Motor neuron (in vitro differentiated cells): ENCODE measurements at regions not wholly inside any gene's neighbourhood (a gene's known extent, or its start where the extent isn't known, plus 50 kb on each side); places are given as distances from the start of the nearest gene placed in this dataset.
"Not testable (repeated sequence)": the region's sequence is repeated elsewhere in the genome, so short reads cannot be mapped to it uniquely, and the experiment has no call there.

Experiments
- ATAC-seq, 8 experiments: fragments of 200-7000 bp; cut with Tn5 transposase; replicated peaks in 6 of 8; 2 replicates each; pipeline ENCODE4 v1.8.0; 2021; ENCODE audit warnings: mild to moderate bottlenecking in 8 of 8, moderate library complexity in 8 of 8
- H3K27ac ChIP-seq, 2 donors: fragments of 250-450 bp; sonication (Bioruptor Pico); 2 replicates each; pipeline ENCODE4 v1.9.0; 2021; ENCODE audit warnings: antibody characterized with exemption in 2 of 2, mild to moderate bottlenecking in 2 of 2, moderate library complexity in 1 of 2
- H3K4me1 ChIP-seq, 2 donors: fragments of 250-450 bp; sonication (Bioruptor Pico); replicated peaks in 1 of 2; 2 replicates each; pipeline ENCODE4 v1.6.1; 2021; ENCODE audit warnings: antibody characterized with exemption in 2 of 2, mild to moderate bottlenecking in 2 of 2, moderate library complexity in 1 of 2
- H3K4me3 ChIP-seq, 5 donors: fragments of 250-450 bp; sonication (Bioruptor Pico); 2 replicates each; pipeline ENCODE4 v1.9.0; 2021; ENCODE audit warnings: antibody characterized with exemption in 5 of 5, mild to moderate bottlenecking in 5 of 5, moderate library complexity in 4 of 5
- WGBS, 10 experiments: fragments of 450-650 bp; shearing (Covaris generic); methylation state at CpG; one replicate each; pipeline ENCODE4 v1.0.0; 2022; 5-methylcytosine and 5-hydroxymethylcytosine counted together
- in situ Hi-C, 9 experiments: fragments of 400-800 bp; cut with MboI; loops; one replicate each; pipeline ENCODE4 v1.15.0; 2021; ENCODE audit warnings: low sequenced_read_pairs in 9 of 9, low pct_unique_long_range_greater_than_20kb in 2 of 9; ENCODE audit not compliant: unreplicated experiment in 9 of 9

DNA sequence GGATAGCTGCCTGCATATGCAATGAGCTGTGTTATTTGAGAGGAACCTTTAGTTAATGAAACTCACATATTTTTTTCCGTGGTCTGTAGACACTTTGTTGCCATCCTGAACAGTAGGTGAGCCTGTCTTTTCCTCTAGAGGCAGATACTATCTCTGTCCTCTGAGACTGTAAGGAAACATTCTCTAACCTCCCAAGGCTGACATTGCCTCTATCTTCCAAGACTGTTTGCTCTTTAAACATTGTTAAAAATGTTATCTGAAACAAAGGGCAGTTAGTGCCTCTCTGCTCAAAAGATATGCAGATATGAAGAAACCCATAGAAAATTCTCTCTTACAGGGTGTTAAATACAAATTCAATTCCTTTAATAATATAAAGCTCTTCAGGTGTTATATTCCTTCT is 963.8 kb upstream of the CNTN5 start:
- in situ Hi-C loops: no loop called here
- H3K4me1 ChIP-seq: no peaks in the 10 kb centered on the region
- 0 to 89% (median 58%) methylated on average over 1 of the region's 1 CpG; no CpG with 5 or more reads in 4 of the 10 experiments for WGBS, 10 experiments
- no peak overlapping the region for H3K4me3 ChIP-seq
- no peak overlapping the region for H3K27ac ChIP-seq
- ATAC-seq: no peak

DNA sequence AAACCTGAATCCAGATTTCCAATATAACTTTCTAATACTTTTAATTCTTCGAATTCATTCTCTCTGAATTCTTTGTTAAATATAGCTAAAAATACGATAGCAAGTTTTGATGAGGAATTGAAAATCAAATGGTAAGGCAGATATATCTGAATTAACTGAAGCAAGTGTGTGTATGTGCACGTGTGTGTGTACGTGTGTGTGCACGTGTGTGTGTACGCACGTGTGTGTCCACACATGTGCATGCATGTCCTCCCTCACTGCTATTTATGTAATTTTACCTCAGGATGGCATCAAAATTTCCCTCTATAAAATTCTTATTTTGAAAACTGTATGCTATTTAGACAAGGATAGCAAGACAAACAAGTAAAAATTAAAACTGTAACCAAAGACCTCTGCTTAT is 961.3 kb upstream of the CNTN5 start:
- Histone ChIP-seq H3K4me1 (no peaks in the 10 kb centered on the region), H3K4me3 (no peak overlapping the region), H3K27ac (no peak overlapping the region)
- WGBS, 10 experiments: 9 to 81% (median 44%) methylated on average over 2 to 7 of the region's 7 CpGs; no CpG with 5 or more reads in 2 of the 10 experiments
- in situ Hi-C loops: no loop called here
- ATAC-seq: no peak

DNA sequence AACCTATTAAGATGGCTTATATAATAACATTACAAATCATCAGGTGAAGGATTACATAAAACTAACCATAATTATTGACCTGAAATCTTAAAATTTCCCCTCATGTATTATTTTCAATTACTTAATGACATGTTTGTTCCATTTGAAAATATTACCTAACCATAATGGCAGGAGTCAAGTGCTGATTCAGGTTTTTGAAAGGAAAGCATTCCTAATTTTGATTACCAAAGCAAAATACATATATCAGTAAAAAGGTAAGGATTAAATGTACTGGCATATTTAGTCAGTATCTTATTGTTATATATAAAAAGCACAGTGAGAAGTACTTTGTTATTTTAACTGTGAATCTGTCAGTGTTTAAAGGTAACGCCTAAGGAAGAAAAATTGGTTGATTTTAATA is 960.0 kb upstream of the CNTN5 start:
- ATAC-seq: no peak
- in situ Hi-C loops: no loop called here
- H3K4me3 ChIP-seq: no peak overlapping the region
- H3K4me1 ChIP-seq: no peaks in the 10 kb centered on the region
- 0 to 100% (median 88%) methylated on average over 1 of the region's 1 CpG; no CpG with 5 or more reads in 1 of the 10 experiments for WGBS, 10 experiments
- H3K27ac ChIP-seq: no peak overlapping the region

DNA sequence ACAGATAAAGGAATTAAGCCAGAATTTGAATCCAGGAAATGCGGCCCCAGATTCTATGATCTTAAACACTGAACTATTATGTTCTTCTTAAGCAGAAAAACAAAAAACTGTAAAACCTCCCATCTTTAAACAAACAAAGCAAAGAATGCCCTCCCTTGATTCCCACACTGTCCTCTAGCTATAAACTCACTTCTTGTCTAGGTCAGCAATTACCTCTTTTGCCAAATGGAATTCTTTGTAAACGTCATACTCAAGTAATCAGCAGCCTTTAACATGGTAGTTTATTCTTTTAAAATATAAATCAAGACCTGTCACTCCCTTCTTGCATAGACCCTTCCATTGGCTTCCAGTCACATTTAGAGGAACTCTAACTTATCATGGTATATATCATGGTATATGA is 958.9 kb upstream of the CNTN5 start:
- no peak overlapping the region for H3K27ac ChIP-seq
- ATAC-seq: no peak
- WGBS, 10 experiments: 23 to 100% (median 80%) methylated on average over 1 to 2 of the region's 2 CpGs; no CpG with 5 or more reads in 2 of the 10 experiments
- no peaks in the 10 kb centered on the region for H3K4me1 ChIP-seq
- in situ Hi-C loops: no loop called here
- no peak overlapping the region for H3K4me3 ChIP-seq

DNA sequence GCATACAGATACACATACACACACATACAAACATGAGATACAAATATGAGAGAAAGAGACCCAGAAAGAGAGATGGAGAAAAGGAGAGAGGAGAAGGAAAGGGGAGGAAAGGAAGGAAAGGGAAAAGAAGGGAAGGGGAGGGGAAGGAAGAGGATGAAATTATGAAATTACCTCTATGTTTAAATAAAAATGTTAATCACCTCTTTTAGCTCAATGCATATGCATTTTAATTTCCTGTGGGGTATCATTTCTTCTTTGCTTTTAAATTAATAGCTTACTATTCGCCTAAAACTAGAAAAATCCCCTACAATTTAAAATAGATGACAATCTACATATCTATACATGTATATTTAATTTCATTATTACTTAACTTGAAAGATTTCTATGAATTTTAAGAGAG is 958.0 kb upstream of the CNTN5 start:
- 0 to 100% (median 71%) methylated on average over 1 of the region's 1 CpG; no CpG with 5 or more reads in 1 of the 10 experiments for WGBS, 10 experiments
- Histone ChIP-seq H3K4me1 (no peaks in the 10 kb centered on the region), H3K4me3 (no peak overlapping the region), H3K27ac (no peak overlapping the region)
- in situ Hi-C loops: no loop called here
- ATAC-seq: no peak

DNA sequence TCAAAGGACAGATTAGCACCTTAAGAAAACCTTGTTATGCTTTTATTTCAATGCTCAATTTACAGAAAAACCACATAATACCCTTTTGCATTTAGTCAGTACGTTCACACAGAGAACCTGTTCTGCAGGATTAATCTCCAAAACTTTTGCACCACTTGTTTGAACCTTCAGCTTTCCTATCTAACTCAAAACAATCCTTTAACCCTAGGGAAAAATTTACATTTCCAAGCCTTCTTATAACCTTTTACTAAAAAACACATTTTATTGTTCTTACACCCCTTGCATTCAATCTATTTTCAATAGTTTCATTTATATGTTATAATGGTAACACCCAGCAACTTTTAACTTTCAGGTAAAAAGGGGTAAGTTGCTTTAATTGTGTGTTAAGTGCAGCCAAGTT is 952.5 kb upstream of the CNTN5 start:
- in situ Hi-C loops: no loop called here
- H3K4me3 ChIP-seq: no peak overlapping the region
- 0 to 100% (median 83%) methylated on average over 1 of the region's 1 CpG; no CpG with 5 or more reads in 1 of the 10 experiments for WGBS, 10 experiments
- ATAC-seq: no peak
- no peaks in the 10 kb centered on the region for H3K4me1 ChIP-seq
- no peak overlapping the region for H3K27ac ChIP-seq

DNA sequence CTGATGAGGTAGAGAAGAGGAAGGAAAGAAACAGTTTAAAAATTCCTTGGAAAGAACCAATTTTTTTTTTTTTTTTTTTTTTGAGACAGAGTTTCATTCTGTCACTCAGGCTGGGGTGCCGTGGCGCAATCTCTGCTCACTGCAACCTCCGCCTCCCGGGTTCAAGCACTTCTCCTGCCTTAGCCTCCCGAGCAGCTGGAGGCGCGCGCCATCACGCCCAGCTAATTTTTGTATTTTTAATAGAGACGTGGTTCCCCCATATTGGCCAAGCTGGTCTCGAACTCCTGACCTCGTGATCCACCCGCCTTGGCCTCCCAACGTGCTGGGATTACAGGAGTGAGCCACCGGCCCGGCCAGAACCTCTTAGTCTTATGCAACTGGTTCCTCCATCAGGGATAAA is 951.6 kb upstream of the CNTN5 start:
- ATAC-seq, H3K27ac ChIP-seq, H3K4me3 ChIP-seq, in situ Hi-C loops, H3K4me1 ChIP-seq: not testable (repeated sequence)
- WGBS, 10 experiments: 20 to 98% (median 68%) methylated on average over 2 to 10 of the region's 16 CpGs; no CpG with 5 or more reads in 3 of the 10 experiments

DNA sequence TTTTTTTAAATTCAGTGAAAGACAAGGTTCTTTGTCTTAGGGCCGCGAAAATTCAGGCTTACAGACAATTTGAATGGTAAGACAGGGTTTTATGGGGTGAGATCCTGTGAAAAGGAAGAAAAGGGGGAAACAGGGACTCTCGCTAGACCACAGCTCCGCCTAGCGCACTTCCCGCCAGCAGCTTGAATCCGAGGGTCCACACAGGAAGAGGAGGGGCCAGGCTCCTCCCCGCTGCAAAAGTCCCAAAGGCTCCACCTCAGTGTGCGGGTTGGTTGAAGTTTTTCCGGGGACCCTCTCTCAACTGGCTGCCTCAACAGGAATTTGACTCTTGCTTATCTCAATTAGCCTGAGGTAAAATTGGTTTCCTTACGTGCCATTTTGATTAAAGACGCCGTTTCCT is 950.9 kb upstream of the CNTN5 start:
- WGBS, 10 experiments: 40 to 98% (median 80%) methylated on average over 5 to 10 of the region's 13 CpGs; no CpG with 5 or more reads in 3 of the 10 experiments
- ATAC-seq: no peak
- in situ Hi-C loops: no loop called here
- Histone ChIP-seq H3K27ac (no peak overlapping the region), H3K4me3 (no peak overlapping the region), H3K4me1 (no peaks in the 10 kb centered on the region)

DNA sequence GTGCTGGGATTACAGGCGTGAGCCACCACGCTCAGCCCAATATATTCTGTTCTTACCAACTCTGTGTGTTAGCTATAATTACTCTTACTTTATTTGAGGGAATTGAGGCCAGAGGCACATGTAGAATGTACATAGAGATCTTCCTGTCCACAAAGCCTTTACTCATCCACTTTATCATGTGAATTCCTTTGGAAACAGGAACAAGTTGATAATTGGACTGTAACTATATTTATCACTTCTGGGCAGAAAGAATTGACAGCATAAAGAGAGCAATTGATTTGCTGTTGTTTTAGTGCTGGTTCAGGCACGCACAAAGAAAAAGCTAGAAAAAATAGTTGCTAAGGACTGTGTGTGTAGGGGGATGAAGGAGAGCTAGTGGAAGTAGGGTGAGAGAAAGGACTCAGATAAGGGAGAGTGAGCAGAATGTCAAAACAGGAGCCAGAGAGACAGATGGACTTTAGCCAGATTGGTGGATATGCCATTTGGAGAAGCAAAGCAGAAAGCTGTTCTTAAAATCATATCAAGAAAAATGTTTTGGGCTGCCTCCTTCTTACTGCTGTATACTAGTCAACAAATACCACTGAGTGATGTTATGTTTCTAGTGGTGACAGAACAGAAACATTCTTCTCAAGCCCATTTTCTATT is 929.8 kb upstream of the CNTN5 start:
- Histone ChIP-seq H3K4me1 (no peaks in the 10 kb centered on the region), H3K27ac (no peak overlapping the region), H3K4me3 (no peak overlapping the region)
- in situ Hi-C loops: no loop called here
- peak in 3 of 8 experiments; percentile 47 to 60 (median 49) for ATAC-seq
- WGBS, 10 experiments: 0 to 100% (median 80%) methylated on average over 1 to 3 of the region's 3 CpGs; no CpG with 5 or more reads in 3 of the 10 experiments

DNA sequence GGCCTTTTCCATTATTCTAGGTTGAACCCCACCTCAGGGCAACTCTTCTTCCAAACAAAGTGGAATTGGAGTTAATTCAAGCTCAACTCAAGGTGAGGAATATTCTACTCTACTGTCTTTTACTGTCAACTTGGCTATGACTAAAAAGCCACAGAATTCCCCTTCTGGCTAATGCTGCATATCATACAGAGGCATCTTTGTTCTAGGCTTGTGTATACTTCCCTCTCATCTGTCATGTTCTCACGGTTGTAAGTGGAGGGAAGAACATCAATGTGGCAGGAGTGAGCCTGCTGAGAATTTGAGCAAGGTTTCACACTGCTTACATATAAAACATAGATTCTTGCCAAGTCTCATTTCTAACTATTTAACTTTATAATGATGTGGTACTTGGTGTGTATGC is 921.4 kb upstream of the CNTN5 start:
- ATAC-seq: no peak
- Histone ChIP-seq H3K4me1 (no peaks in the 10 kb centered on the region), H3K4me3 (no peak overlapping the region), H3K27ac (no peak overlapping the region)
- in situ Hi-C loops: no loop called here
- WGBS, 10 experiments: 0 to 100% (median 40%) methylated on average over 1 of the region's 1 CpG; no CpG with 5 or more reads in 1 of the 10 experiments

DNA sequence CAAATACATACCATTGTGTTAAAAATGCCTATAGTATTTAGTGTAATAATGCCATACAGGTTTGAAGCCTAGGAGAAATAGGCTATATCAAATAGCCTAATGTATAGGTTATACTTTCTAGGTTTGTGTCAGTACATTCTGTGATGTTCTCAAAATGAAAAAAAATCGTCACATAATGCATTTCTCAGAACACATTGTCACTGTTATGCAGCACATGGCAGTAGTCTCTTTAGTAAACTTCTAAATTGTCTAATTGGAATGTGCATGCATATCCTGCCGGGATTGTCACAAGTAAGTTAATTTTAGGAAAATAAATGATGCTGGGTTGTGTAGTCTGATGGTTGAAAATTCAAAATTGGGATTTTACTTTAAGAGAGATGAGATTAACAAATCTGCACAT is 920.1 kb upstream of the CNTN5 start:
- no peaks in the 10 kb centered on the region for H3K4me1 ChIP-seq
- H3K4me3 ChIP-seq: no peak overlapping the region
- no peak for ATAC-seq
- WGBS, 10 experiments: 0 to 94% (median 69%) methylated on average over 1 to 2 of the region's 2 CpGs; no CpG with 5 or more reads in 4 of the 10 experiments
- in situ Hi-C loops: no loop called here
- H3K27ac ChIP-seq: no peak overlapping the region

DNA sequence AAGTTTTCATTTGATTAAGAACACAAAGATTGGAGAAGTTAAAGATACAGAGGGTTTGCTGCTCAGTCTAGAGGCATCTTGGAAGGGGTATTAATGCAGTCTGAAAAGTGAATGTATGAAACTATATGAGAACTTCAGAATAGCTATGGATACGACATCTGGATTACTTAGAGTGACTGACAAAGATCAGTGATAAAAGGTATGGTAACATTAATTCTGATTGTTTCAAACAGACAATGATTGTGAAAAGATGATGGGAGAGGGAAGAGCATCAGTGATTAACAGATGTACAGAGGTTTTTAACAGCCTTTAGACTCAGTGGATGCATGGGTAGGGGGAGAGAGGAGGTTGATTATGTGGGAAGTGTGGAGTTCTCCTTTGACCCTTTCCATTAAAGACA is 919.4 kb upstream of the CNTN5 start:
- Histone ChIP-seq H3K4me1 (no peaks in the 10 kb centered on the region), H3K4me3 (no peak overlapping the region), H3K27ac (no peak overlapping the region)
- in situ Hi-C loops: no loop called here
- 0 to 100% (median 88%) methylated on average over 1 of the region's 1 CpG; no CpG with 5 or more reads in 1 of the 10 experiments for WGBS, 10 experiments
- no peak for ATAC-seq

DNA sequence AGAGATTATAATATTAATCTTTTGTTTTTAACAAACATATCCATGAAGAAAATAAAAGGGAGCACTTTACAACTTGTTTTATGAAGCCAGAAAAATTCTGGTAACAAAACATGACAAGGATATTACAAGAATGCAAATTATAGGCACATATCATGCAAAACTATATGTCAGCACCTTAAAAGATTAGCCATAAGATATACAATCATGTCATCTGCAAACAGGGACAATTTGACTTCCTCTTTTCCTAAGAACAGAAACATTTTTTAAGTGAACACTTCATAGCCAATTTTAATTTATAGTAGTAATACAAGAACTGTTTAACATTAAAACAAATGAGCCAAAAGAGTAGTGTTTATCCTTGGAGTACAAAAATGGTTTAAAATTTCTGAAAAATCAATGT is 916.5 kb upstream of the CNTN5 start:
- no peak for ATAC-seq
- H3K27ac ChIP-seq: no peak overlapping the region
- no peak overlapping the region for H3K4me3 ChIP-seq
- peaks cover 0 to 8% of the 10 kb centered on the region in 2 donors for H3K4me1 ChIP-seq
- in situ Hi-C loops: no loop called here

DNA sequence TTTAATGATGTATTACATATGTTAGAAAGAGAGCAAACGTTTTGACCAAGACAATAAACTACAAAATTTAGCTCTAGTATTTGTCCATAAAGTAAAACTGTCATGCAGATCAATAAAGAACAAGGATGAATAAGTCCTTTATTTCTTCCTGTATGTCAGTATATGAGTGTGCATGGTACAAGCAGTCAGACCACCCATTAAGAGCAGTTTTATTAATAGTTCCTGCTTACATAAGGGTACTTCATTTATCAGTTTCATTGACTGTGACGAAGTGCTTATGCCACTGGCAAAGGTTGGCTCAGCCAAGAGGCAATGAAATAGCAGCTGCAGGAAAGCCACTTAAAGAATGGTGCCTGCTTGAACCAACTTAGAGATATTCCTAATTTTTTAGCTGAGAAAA is 913.0 kb upstream of the CNTN5 start:
- peaks cover 0 to 8% of the 10 kb centered on the region in 2 donors for H3K4me1 ChIP-seq
- 0 to 58% (median 29%) methylated on average over 1 to 2 of the region's 2 CpGs for WGBS, 10 experiments

More for the DNA sequence above, 913.0 kb upstream of the CNTN5 start:
- in situ Hi-C loops: no loop called here
- peak in 4 of 8 experiments; percentile 70 to 82 (median 71) for ATAC-seq
- peak overlapping the region in 1 of 2 donors; percentile 30 for H3K27ac ChIP-seq
- H3K4me3 ChIP-seq: no peak overlapping the region
